ENCODE measurements at regions not wholly inside any gene's neighbourhood (a gene's known extent, or its start where the extent isn't known, plus 50 kb on each side); places are given as distances from the start of the nearest gene placed in this dataset.

DNA sequence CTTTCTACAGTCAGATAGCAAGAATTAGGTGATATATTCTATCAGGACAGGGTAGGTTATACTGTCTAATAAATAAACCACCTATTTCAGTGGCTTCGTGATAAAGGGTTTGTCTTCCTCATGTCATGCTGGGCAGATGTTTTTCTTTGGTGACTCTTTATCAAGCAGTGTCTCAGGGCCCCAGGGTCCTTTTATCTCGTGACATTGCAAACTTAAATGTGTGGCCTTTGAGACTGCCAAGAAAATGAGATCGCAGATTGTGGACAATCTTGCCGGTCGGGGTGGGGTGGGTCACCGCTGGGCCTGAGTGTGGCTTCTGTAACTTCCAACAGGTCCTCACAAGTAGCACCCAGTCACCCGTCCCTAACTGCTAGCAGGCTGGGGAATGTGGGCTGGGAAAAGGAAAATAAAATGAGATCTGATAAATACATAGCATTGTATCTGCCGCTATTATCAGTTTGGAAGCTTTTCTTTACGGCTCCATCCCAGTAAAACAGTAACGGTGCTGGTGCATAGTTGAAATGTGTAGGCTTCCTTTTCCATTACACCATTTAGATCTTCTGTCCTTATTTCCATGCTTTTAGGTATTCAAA lies 50.5 kb upstream of the BMP6 start:
- Histone ChIP-seq H2AFZ (ENCODE audit: insufficient read depth, low read depth, low read length, poor library complexity, severe bottlenecking) (no peak overlapping the region), H3K79me2 (ENCODE audit: insufficient read depth, low read length) (no peaks in the 10 kb centered on the region), H3K27ac (ENCODE audit: low read depth in 1 of 2, low read length in 2 of 2) (no peak overlapping the region), H3K4me2 (replicated peaks; ENCODE audit: extremely low read depth, low read length, poor library complexity, severe bottlenecking) (no peak overlapping the region), H4K20me1 (ENCODE audit: insufficient read depth, low read length) (no peaks in the 10 kb centered on the region), H3K4me1 (ENCODE audit: control insufficient read depth in 1 of 2, insufficient read depth in 2 of 2, low read length in 2 of 2) (no peaks in the 10 kb centered on the region), H3K36me3 (replicated peaks in 1 of 2; ENCODE audit: control insufficient read depth in 1 of 2, insufficient read depth in 2 of 2, low read length in 2 of 2) (no peaks in the 10 kb centered on the region), H3K4me3 (replicated peaks in 1 of 3; ENCODE audit: low read depth in 2 of 3, low read length in 3 of 3) (no peak overlapping the region), H3K9me3 (replicated peaks in 1 of 2; ENCODE audit: control insufficient read depth in 1 of 2, insufficient read depth in 1 of 2, low read length in 2 of 2) (no peaks in the 10 kb centered on the region), H3K9ac (ENCODE audit: insufficient read depth, low read length, poor library complexity, severe bottlenecking) (no peak overlapping the region), H3K27me3 (ENCODE audit: control insufficient read depth in 2 of 2, insufficient read depth in 2 of 2, low read length in 2 of 2) (no peaks in the 10 kb centered on the region)
- H3K27me3 Mint-ChIP-seq (ENCODE audit: low read depth in 3 of 3), result peaks cover 0 to 5% (median 5%) of the 10 kb centered on the region in 3 donors
- H3K36me3 Mint-ChIP-seq, result no peaks in the 10 kb centered on the region
- no peak overlapping the region for H3K4me3 Mint-ChIP-seq
- intact Hi-C loops (cut with micrococcal nuclease), result no loop called here
- 94% methylated on average over 9 of the region's 10 CpGs for WGBS (ENCODE audit: insufficient coverage)
- TF ChIP-seq CTCF (IDR thresholded peaks at IDR 0.05), result no peak
- H3K27ac Mint-ChIP-seq, result no peak overlapping the region
- H3K9me3 Mint-ChIP-seq, result no peaks in the 10 kb centered on the region
- no peak for DNase-seq
- peaks cover 3% of the 10 kb centered on the region for H3K4me1 Mint-ChIP-seq

Data from CD14-positive monocyte (primary cell).